H1 (cell line): ENCODE measurements at regions not wholly inside any gene's neighbourhood (a gene's known extent, or its start where the extent isn't known, plus 50 kb on each side); places are given as distances from the start of the nearest gene placed in this dataset.

ENCODE experiments used
- CTCF ChIA-PET: fragments of 300-600 bp; sonication (Branson Sonifier 250); formaldehyde crosslinking; loops from one replicate; lab custom pipeline; 2021; ENCODE audit not compliant: partially characterized antibody; lab: Charles Lee
- POLR2A ChIA-PET: fragments of 300-600 bp; sonication (Branson Sonifier 250); formaldehyde crosslinking; loops from one replicate; lab custom pipeline; 2021; ENCODE audit warnings: inconsistent platforms; ENCODE audit not compliant: partially characterized antibody; lab: Charles Lee
- DNase-seq, 2 experiments: peaks; one replicate each; pipeline versions ENCODE4 v3.0.0 to v3.0.0-alpha.2; 2010 to 2022; ENCODE audit warnings: low spot score in 2 of 2, low read depth in 1 of 2, mixed read lengths in 1 of 2
- FAIRE-seq: peaks from 2 replicates; lab custom pipeline; 2011; peaks lifted over from hg19 to GRCh38; lab: Jason Lieb, UNC
- H2AFZ ChIP-seq: 2 replicates; pipeline ENCODE4 v1.8.1; 2012; ENCODE audit warnings: low read length, inconsistent platforms
- H2AK5ac ChIP-seq: 2 replicates; pipeline ENCODE4 v1.6.1; 2013; ENCODE audit warnings: low read depth, low read length
- H2BK120ac ChIP-seq: replicated peaks from 2 replicates; pipeline ENCODE3; 2013; ENCODE audit warnings: low read depth, low read length, inconsistent platforms
- H2BK12ac ChIP-seq: 2 replicates; pipeline ENCODE4 v1.6.1; 2013; ENCODE audit warnings: low read depth, low read length
- H2BK15ac ChIP-seq: 2 replicates; pipeline ENCODE4 v1.6.1; 2013; ENCODE audit warnings: low read length
- H2BK20ac ChIP-seq: 2 replicates; pipeline ENCODE4 v1.6.1; 2013; ENCODE audit warnings: low read length
- H2BK5ac ChIP-seq: 2 replicates; pipeline ENCODE4 v1.6.1; 2013; ENCODE audit warnings: low read depth, low read length
- H3K14ac ChIP-seq: 2 replicates; pipeline ENCODE4 v1.6.1; 2013; ENCODE audit warnings: inconsistent platforms; ENCODE audit not compliant: insufficient read length
- H3K18ac ChIP-seq: 2 replicates; pipeline ENCODE4 v1.6.1; 2013; ENCODE audit warnings: low read length; ENCODE audit errors: extremely low read depth
- H3K23ac ChIP-seq: 2 replicates; pipeline ENCODE4 v1.6.1; 2013; ENCODE audit warnings: inconsistent platforms; ENCODE audit not compliant: insufficient read length
- H3K23me2 ChIP-seq: 2 replicates; pipeline ENCODE4 v1.6.1; 2013; ENCODE audit warnings: low read depth, low read length
- H3K27ac ChIP-seq: 2 replicates; pipeline ENCODE4 v1.6.1; 2011; ENCODE audit warnings: low read depth, low read length, inconsistent platforms
- H3K27me3 ChIP-seq, 4 experiments: replicated peaks in 1 of 4; 1 replicate in 1 of 4; 2 replicates in 3 of 4; pipeline versions ENCODE4 v1.6.1 to v1.8.1; 2011 to 2013; ENCODE audit warnings: low read length in 3 of 4, mild to moderate bottlenecking in 3 of 4, inconsistent platforms in 2 of 4, mixed read lengths in 2 of 4, moderate library complexity in 1 of 4; ENCODE audit not compliant: control insufficient read depth in 3 of 4, insufficient read depth in 3 of 4; ENCODE audit errors: extremely low read depth in 1 of 4
- H3K36me3 ChIP-seq, 4 experiments: 2 replicates each; pipeline versions ENCODE4 v1.6.1 to v1.8.1; 2011 to 2013; ENCODE audit warnings: mild to moderate bottlenecking in 4 of 4, low read length in 3 of 4, moderate library complexity in 2 of 4, control low read depth in 1 of 4, inconsistent platforms in 1 of 4; ENCODE audit not compliant: insufficient read depth in 4 of 4, control insufficient read depth in 2 of 4
- H3K4ac ChIP-seq: replicated peaks from 2 replicates; pipeline ENCODE3; 2013; ENCODE audit warnings: low read length, low read depth, mixed read lengths, inconsistent platforms; ENCODE audit not compliant: insufficient read length
- H3K4me1 ChIP-seq, 4 experiments: replicated peaks in 1 of 4; 1 replicate in 1 of 4; 2 replicates in 3 of 4; pipeline versions ENCODE4 v1.6.1 to v1.8.1; 2011 to 2013; ENCODE audit warnings: low read length in 3 of 4, inconsistent platforms in 2 of 4, mixed read lengths in 1 of 4; ENCODE audit not compliant: insufficient read depth in 4 of 4, control insufficient read depth in 3 of 4
- H3K4me2 ChIP-seq, 2 experiments: 2 replicates each; pipeline versions ENCODE4 v1.6.1 to v1.8.1; 2011 to 2013; ENCODE audit warnings: low read depth in 2 of 2, low read length in 2 of 2, control low read depth in 1 of 2, inconsistent platforms in 1 of 2, mild to moderate bottlenecking in 1 of 2; ENCODE audit not compliant: insufficient read depth in 1 of 2
- H3K4me3 ChIP-seq, 4 experiments: fragments of 200-600, 300-600 bp in 1 of 4; sonication (generic), shearing (Covaris generic), sonication (Bioruptor Twin) in 1 of 4; 2 replicates each; pipeline versions ENCODE4 v1.5.1 to v1.8.1; 2011 to 2016; ENCODE audit warnings: low read length in 4 of 4, low read depth in 3 of 4, control low read depth in 2 of 4, inconsistent platforms in 2 of 4, mild to moderate bottlenecking in 2 of 4, mixed read lengths in 1 of 4, moderate library complexity in 1 of 4; ENCODE audit not compliant: insufficient read depth in 2 of 4; ENCODE audit errors: extremely low read depth in 1 of 4
- H3K56ac ChIP-seq: replicated peaks from 2 replicates; pipeline ENCODE3; 2013; ENCODE audit warnings: low read depth, mild to moderate bottlenecking, mixed read lengths, low read length, inconsistent platforms; ENCODE audit not compliant: insufficient read length
- H3K79me1 ChIP-seq: 2 replicates; pipeline ENCODE4 v1.6.1; 2013; ENCODE audit warnings: low read depth, low read length, control low read depth
- H3K79me2 ChIP-seq, 2 experiments: 2 replicates each; pipeline versions ENCODE4 v1.6.1 to v1.8.1; 2012 to 2013; ENCODE audit warnings: low read length in 2 of 2, mild to moderate bottlenecking in 2 of 2, inconsistent platforms in 1 of 2; ENCODE audit not compliant: insufficient read depth in 2 of 2, control insufficient read depth in 1 of 2
- H3K9ac ChIP-seq, 4 experiments: replicated peaks in 1 of 4; 1 replicate in 1 of 4; 2 replicates in 3 of 4; pipeline versions ENCODE4 v1.6.1 to v1.8.1; 2011 to 2013; ENCODE audit warnings: low read depth in 3 of 4, low read length in 3 of 4, control low read depth in 2 of 4, mild to moderate bottlenecking in 2 of 4, moderate library complexity in 2 of 4, inconsistent platforms in 1 of 4; ENCODE audit errors: extremely low read depth in 1 of 4
- H3K9me3 ChIP-seq, 2 experiments: 2 replicates each; pipeline versions ENCODE4 v1.6.1 to v1.8.1; 2012 to 2013; ENCODE audit warnings: mild to moderate bottlenecking in 2 of 2, moderate library complexity in 2 of 2, control low read depth in 1 of 2, inconsistent platforms in 1 of 2, low read depth in 1 of 2, low read length in 1 of 2, mixed read lengths in 1 of 2; ENCODE audit not compliant: insufficient read depth in 2 of 2
- H4K20me1 ChIP-seq, 2 experiments: replicated peaks in 1 of 2; 2 replicates each; pipeline versions ENCODE3 to v1.8.1; 2011 to 2013; ENCODE audit warnings: inconsistent platforms in 2 of 2, low read length in 2 of 2, mild to moderate bottlenecking in 1 of 2; ENCODE audit not compliant: insufficient read depth in 2 of 2, control insufficient read depth in 1 of 2
- H4K5ac ChIP-seq: 2 replicates; pipeline ENCODE4 v1.6.1; 2013; ENCODE audit warnings: low read length, low read depth, mixed read lengths, inconsistent platforms; ENCODE audit not compliant: insufficient read length
- H4K8ac ChIP-seq: 2 replicates; pipeline ENCODE4 v1.8.0; 2013; ENCODE audit warnings: mild to moderate bottlenecking, moderate library complexity, low read length, inconsistent platforms; ENCODE audit not compliant: insufficient read depth; ENCODE audit errors: extremely low read depth
- H4K91ac ChIP-seq: replicated peaks from 2 replicates; pipeline ENCODE3; 2013; ENCODE audit warnings: low read length, mixed read lengths, inconsistent platforms; ENCODE audit not compliant: insufficient read length
- BCL11A ChIP-seq, 2 experiments: IDR thresholded peaks; one replicate each; pipeline ENCODE4 v1.6.1; 2011; ENCODE audit warnings: low read depth in 2 of 2, low read length in 2 of 2, mild to moderate bottlenecking in 2 of 2
- CEBPB ChIP-seq: IDR thresholded peaks from 2 replicates; pipeline ENCODE4 v1.6.1; 2012; ENCODE audit warnings: low read depth, low read length
- KDM4A ChIP-seq: IDR thresholded peaks from one replicate; pipeline ENCODE4 v1.7.1; 2012; ENCODE audit warnings: low read depth, mild to moderate bottlenecking, moderate library complexity, low read length, inconsistent platforms; ENCODE audit not compliant: severe bottlenecking
- YY1 ChIP-seq: IDR thresholded peaks from 2 replicates; pipeline ENCODE4 v1.6.1; 2011; ENCODE audit warnings: low read depth, mild to moderate bottlenecking, low read length
- WGBS, 2 experiments: shearing (Covaris generic) in 1 of 2; methylation state at CpG; one replicate each; pipeline versions ENCODE4 v1.1.6 to v1.1.7; 2013 to 2015; ENCODE audit warnings: low lambda C conversion rate in 2 of 2, mixed read lengths in 2 of 2, inconsistent platforms in 1 of 2, low coverage in 1 of 2, missing lambda C conversion rate in 1 of 2; ENCODE audit not compliant: insufficient replicate concordance in 2 of 2, insufficient coverage in 1 of 2, insufficient read length in 1 of 2; ENCODE audit errors: extremely low coverage in 1 of 2, missing lambda C conversion rate in 1 of 2; 5-methylcytosine and 5-hydroxymethylcytosine counted together
- TF ChIP-seq, protein P1 (sequence below): IDR thresholded peaks from 2 replicates; pipeline ENCODE4 v1.6.1; 2012; ENCODE audit warnings: inconsistent platforms

DNA sequence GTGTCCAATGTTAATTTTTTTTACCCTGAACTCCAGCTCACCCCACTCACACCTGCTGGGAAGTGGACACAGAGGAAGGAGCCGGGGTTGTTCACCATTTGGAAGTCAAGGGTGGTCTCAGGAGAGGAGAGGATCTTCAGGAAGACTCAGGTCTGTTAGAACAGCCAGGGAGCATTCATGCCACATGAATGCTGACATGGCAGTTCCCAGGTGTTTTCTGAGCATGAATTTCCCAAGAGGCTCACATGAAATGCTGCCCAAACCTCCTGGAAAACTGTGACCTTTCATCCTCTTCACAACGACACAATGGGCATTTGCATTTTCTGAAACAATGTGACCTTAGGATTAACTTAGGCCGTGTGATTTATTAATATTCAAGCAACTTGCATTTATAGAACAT lies 2409.2 kb downstream of the TP53TG3F start:
- H3K4me2 ChIP-seq: no peak overlapping the region
- H4K5ac ChIP-seq: no peak overlapping the region
- no peak overlapping the region for H3K14ac ChIP-seq
- ChIA-PET POLR2A (no interaction called here), CTCF (no interaction called here)
- H3K9ac ChIP-seq: no peak overlapping the region
- no peaks in the 10 kb centered on the region for H3K36me3 ChIP-seq
- no peak overlapping the region for H3K27ac ChIP-seq
- no peak for DNase-seq
- no peak overlapping the region for H3K18ac ChIP-seq
- no peaks in the 10 kb centered on the region for H4K20me1 ChIP-seq
- H2BK15ac ChIP-seq: no peak overlapping the region
- H3K4me1 ChIP-seq: no peaks in the 10 kb centered on the region
- H2BK120ac ChIP-seq: no peak overlapping the region
- H3K79me1 ChIP-seq: no peaks in the 10 kb centered on the region
- no peak overlapping the region for H2BK5ac ChIP-seq
- peaks cover 59 to 60% of the 10 kb centered on the region in 2 experiments for H3K9me3 ChIP-seq
- WGBS, 2 experiments: 64% methylated on average over 3 of the region's 3 CpGs; no CpG with 5 or more reads in 1 of the 2 experiments
- H4K91ac ChIP-seq: no peak overlapping the region
- H3K79me2 ChIP-seq: no peaks in the 10 kb centered on the region
- H2AFZ ChIP-seq: no peak overlapping the region
- no peak overlapping the region for H2BK20ac ChIP-seq
- no peak overlapping the region for H3K56ac ChIP-seq
- no peak overlapping the region for H3K23ac ChIP-seq
- H3K4ac ChIP-seq: no peak overlapping the region
- FAIRE-seq: no peak
- no peak overlapping the region for H2BK12ac ChIP-seq
- no peak overlapping the region for H2AK5ac ChIP-seq
- no peak overlapping the region for H4K8ac ChIP-seq
- H3K27me3 ChIP-seq: peaks cover 0 to 1% (median 0%) of the 10 kb centered on the region in 4 experiments; a peak in 1 of 7 replicates
- H3K4me3 ChIP-seq: no peak overlapping the region
- no peaks in the 10 kb centered on the region for H3K23me2 ChIP-seq
- TF ChIP-seq CEBPB (no peak), YY1 (no peak), KDM4A (no peak), BCL11A (IDR thresholded peaks at IDR 0.05; ENCODE audit: low read depth in 2 of 2, low read length in 2 of 2) (no peak)
- TF ChIP-seq, protein P1, sequence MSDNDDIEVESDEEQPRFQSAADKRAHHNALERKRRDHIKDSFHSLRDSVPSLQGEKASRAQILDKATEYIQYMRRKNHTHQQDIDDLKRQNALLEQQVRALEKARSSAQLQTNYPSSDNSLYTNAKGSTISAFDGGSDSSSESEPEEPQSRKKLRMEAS: no peak
